BE2C (cell line): ENCODE measurements at regions not wholly inside any gene's neighbourhood (a gene's known extent, or its start where the extent isn't known, plus 50 kb on each side); places are given as distances from the start of the nearest gene placed in this dataset.

Experiments used
- DNase-seq: peaks from one replicate; pipeline ENCODE4 v3.0.0-alpha.2; 2020
- H3K27me3 ChIP-seq: fragments of 250-450 bp; sonication (Bioruptor Pico); 2 replicates; pipeline ENCODE4 v1.5.1; 2020; ENCODE audit warnings: mild to moderate bottlenecking
- H3K36me3 ChIP-seq: fragments of 250-450 bp; sonication (Bioruptor Pico); 2 replicates; pipeline ENCODE4 v1.5.1; 2020; ENCODE audit warnings: mild to moderate bottlenecking
- H3K4me1 ChIP-seq: fragments of 250-450 bp; sonication (Bioruptor Pico); 2 replicates; pipeline ENCODE4 v1.5.1; 2020
- H3K4me3 ChIP-seq: 2 replicates; pipeline ENCODE4 v1.5.1; 2011; ENCODE audit warnings: low read depth, low read length
- H3K9me3 ChIP-seq: fragments of 250-450 bp; sonication (Bioruptor Pico); 2 replicates; pipeline ENCODE4 v1.5.1; 2020
- TF ChIP-seq, protein P1 (sequence below): IDR thresholded peaks from 2 replicates; pipeline ENCODE4 v1.5.1; 2012; ENCODE audit warnings: mild to moderate bottlenecking, low read depth, low read length

DNA sequence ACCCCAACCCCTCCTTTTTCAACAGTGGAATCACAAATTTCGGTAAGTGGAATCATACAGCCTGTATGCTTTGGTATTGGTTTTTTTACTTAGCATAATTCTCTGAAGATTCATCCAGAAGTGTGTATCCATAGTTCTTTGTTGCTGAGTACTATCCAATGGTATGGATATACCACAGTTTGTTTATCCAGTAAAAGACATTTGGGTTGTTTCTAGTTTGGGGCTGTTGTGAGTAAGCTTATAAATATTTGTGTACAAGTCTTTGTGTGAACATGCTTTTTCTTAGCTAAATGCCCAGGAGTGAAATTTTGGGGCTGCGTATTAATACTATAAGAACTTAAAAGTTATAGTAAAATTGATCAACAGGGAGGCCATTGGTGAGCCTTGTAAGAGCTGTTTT is 57.5 kb upstream of the GC start:
- no peaks in the 10 kb centered on the region for H3K27me3 ChIP-seq
- H3K4me1 ChIP-seq = no peaks in the 10 kb centered on the region
- no peaks in the 10 kb centered on the region for H3K36me3 ChIP-seq
- TF ChIP-seq, protein P1, sequence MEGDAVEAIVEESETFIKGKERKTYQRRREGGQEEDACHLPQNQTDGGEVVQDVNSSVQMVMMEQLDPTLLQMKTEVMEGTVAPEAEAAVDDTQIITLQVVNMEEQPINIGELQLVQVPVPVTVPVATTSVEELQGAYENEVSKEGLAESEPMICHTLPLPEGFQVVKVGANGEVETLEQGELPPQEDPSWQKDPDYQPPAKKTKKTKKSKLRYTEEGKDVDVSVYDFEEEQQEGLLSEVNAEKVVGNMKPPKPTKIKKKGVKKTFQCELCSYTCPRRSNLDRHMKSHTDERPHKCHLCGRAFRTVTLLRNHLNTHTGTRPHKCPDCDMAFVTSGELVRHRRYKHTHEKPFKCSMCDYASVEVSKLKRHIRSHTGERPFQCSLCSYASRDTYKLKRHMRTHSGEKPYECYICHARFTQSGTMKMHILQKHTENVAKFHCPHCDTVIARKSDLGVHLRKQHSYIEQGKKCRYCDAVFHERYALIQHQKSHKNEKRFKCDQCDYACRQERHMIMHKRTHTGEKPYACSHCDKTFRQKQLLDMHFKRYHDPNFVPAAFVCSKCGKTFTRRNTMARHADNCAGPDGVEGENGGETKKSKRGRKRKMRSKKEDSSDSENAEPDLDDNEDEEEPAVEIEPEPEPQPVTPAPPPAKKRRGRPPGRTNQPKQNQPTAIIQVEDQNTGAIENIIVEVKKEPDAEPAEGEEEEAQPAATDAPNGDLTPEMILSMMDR = no peak
- H3K9me3 ChIP-seq = no peaks in the 10 kb centered on the region
- DNase-seq = no peak
- H3K4me3 ChIP-seq = no peak overlapping the region

GRCh38 chr4:71847300-71847699 is 63.4 kb upstream of the GC start:
- TF ChIP-seq, protein P1 = no peak
- no peaks in the 10 kb centered on the region for H3K27me3 ChIP-seq
- H3K4me3 ChIP-seq = no peak overlapping the region
- no peaks in the 10 kb centered on the region for H3K9me3 ChIP-seq
- no peak for DNase-seq
- H3K4me1 ChIP-seq = no peaks in the 10 kb centered on the region
- H3K36me3 ChIP-seq = no peaks in the 10 kb centered on the region

- Histone ChIP-seq H3K27me3 (no peaks in the 10 kb centered on the region), H3K4me3 (no peak overlapping the region), H3K9me3 (no peaks in the 10 kb centered on the region), H3K4me1 (no peaks in the 10 kb centered on the region), H3K36me3 (no peaks in the 10 kb centered on the region)
- TF ChIP-seq, protein P1 = no peak
- DNase-seq = no peak
Observed at GRCh38 chr4:71855944-71856343, 72.1 kb upstream of the GC start.

DNA sequence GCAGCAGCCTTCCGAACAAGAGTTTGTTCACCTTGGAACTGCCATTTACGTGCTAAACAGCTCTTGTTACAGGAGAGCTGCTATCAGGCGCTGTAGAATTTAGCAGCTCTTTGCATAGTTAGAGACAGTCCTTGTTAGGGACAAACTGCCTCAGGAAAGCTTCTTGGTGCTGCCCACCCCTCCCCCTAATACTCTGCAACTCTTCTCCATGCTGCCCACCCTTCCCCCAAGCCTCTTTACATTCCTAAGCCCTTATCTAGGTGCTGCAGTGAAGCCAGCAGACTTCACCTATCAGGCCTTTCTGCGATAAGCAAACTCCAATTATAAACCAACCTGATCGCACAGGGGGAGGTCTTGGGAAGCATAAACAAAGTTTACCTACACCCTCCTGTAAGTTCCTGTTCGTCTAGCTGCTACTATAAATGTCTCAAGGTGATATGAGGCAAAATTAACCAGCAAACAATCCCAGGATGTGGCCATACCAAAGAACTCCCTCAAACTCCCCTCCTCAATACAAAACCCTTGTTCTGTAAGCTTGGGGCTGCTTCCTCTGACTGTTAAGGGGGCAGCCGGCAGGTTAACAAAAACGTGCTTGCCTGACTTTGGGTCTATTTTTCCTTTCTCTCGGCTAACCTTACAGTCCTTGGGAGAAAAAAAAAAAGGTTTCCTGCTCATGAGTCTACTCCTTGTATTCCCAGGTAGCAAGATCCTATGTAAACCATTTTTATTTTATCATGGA is 74.0 kb upstream of the GC start:
- no peaks in the 10 kb centered on the region for H3K4me1 ChIP-seq
- no peaks in the 10 kb centered on the region for H3K36me3 ChIP-seq
- no peak overlapping the region for H3K4me3 ChIP-seq
- DNase-seq = no peak
- no peaks in the 10 kb centered on the region for H3K27me3 ChIP-seq
- TF ChIP-seq, protein P1 = no peak
- no peaks in the 10 kb centered on the region for H3K9me3 ChIP-seq

DNA sequence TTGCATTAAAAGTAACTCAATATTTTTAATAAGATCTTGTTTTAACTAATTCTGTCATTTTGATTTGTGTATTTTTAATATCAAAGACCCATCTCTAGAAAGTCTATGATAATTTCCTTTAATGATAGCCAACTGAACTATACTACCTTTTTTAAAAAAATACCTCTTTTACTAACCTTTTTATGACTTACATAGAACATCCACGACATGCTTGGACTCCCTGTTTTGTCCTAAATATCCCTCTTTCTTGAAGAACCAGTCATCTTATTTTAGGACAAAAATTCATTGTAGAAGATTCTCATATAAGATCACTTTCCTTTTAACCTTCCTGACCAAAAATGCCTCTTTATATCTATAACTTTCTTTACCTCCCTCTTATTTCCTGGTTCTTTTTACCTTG is 76.8 kb upstream of the GC start:
- Histone ChIP-seq H3K9me3 (no peaks in the 10 kb centered on the region), H3K36me3 (no peaks in the 10 kb centered on the region), H3K4me3 (no peak overlapping the region), H3K27me3 (no peaks in the 10 kb centered on the region), H3K4me1 (no peaks in the 10 kb centered on the region)
- TF ChIP-seq, protein P1 = no peak
- DNase-seq = no peak

GRCh38 chr4:71862315-71862714 is 78.4 kb upstream of the GC start:
- TF ChIP-seq, protein P1 = no peak
- Histone ChIP-seq H3K4me3 (no peak overlapping the region), H3K9me3 (no peaks in the 10 kb centered on the region), H3K36me3 (no peaks in the 10 kb centered on the region), H3K27me3 (no peaks in the 10 kb centered on the region), H3K4me1 (no peaks in the 10 kb centered on the region)
- no peak for DNase-seq
